Ascending aorta (tissue), 2 donors: ENCODE measurements at regions not wholly inside any gene's neighbourhood (a gene's known extent, or its start where the extent isn't known, plus 50 kb on each side); places are given as distances from the start of the nearest gene placed in this dataset.

Experiments used
- DNase-seq, 2 donors: peaks; one replicate each; pipeline ENCODE4 v3.0.0-alpha.2; 2019; ENCODE audit warnings: low spot score in 2 of 2
- H3K27ac ChIP-seq, 2 donors: fragments of 200-600 bp; sonication (generic); one replicate each; pipeline ENCODE4 v1.5.1; 2016 to 2017; ENCODE audit warnings: mild to moderate bottlenecking in 1 of 2
- H3K27me3 ChIP-seq: fragments of 200-600 bp; sonication (generic); one replicate; pipeline ENCODE4 v1.5.1; 2017
- H3K36me3 ChIP-seq, 2 donors: fragments of 200-600 bp; sonication (generic); one replicate each; pipeline ENCODE4 v1.5.1; 2016
- H3K4me1 ChIP-seq, 2 donors: fragments of 200-600 bp; sonication (generic); one replicate each; pipeline ENCODE4 v1.5.1; 2016 to 2017; ENCODE audit warnings: mild to moderate bottlenecking in 1 of 2
- H3K4me3 ChIP-seq, 2 donors: fragments of 200-600 bp; sonication (generic); one replicate each; pipeline ENCODE4 v1.5.1; 2016 to 2017; ENCODE audit warnings: mild to moderate bottlenecking in 1 of 2
- H3K9me3 ChIP-seq, 2 donors: fragments of 200-600 bp; sonication (generic); one replicate each; pipeline ENCODE4 v1.5.1; 2016
- CTCF ChIP-seq, 3 experiments: fragments of 200-600 bp in 2 of 3; fragments of 450-650 bp in 1 of 3; sonication (generic) in 2 of 3; IDR thresholded peaks; one replicate each; pipeline ENCODE4 v1.5.1; 2016 to 2019; ENCODE audit warnings: antibody characterized with exemption in 3 of 3, mild to moderate bottlenecking in 1 of 3, moderate library complexity in 1 of 3
- intact Hi-C: fragments of 100-400 bp; cut with DNase I; formaldehyde crosslinking; loops from one replicate; pipeline ENCODE4 v1.15.1; 2023

- no peaks in the 10 kb centered on the region for H3K36me3 ChIP-seq
- no peaks in the 10 kb centered on the region for H3K4me1 ChIP-seq
- TF ChIP-seq CTCF (IDR thresholded peaks at IDR 0.05) = no peak
- no peak overlapping the region for H3K27ac ChIP-seq
- peaks cover 0 to 10% of the 10 kb centered on the region in 2 donors for H3K9me3 ChIP-seq
- intact Hi-C loops = no loop called here
- DNase-seq = no peak
- no peak overlapping the region for H3K4me3 ChIP-seq
- H3K27me3 ChIP-seq = no peaks in the 10 kb centered on the region
These were observed 1199.1 kb downstream of the SI start for GRCh38 chr3:163879172-163879571.

- H3K4me1 ChIP-seq = no peaks in the 10 kb centered on the region
- intact Hi-C loops = no loop called here
- peaks cover 0 to 10% of the 10 kb centered on the region in 2 donors for H3K9me3 ChIP-seq
- H3K36me3 ChIP-seq = no peaks in the 10 kb centered on the region
- DNase-seq = no peak
- H3K4me3 ChIP-seq = no peak overlapping the region
- no peak overlapping the region for H3K27ac ChIP-seq
- no peaks in the 10 kb centered on the region for H3K27me3 ChIP-seq
- no peak for TF ChIP-seq CTCF (IDR thresholded peaks at IDR 0.05)
These were observed 1199.9 kb downstream of the SI start for GRCh38 chr3:163878396-163878795.

DNA sequence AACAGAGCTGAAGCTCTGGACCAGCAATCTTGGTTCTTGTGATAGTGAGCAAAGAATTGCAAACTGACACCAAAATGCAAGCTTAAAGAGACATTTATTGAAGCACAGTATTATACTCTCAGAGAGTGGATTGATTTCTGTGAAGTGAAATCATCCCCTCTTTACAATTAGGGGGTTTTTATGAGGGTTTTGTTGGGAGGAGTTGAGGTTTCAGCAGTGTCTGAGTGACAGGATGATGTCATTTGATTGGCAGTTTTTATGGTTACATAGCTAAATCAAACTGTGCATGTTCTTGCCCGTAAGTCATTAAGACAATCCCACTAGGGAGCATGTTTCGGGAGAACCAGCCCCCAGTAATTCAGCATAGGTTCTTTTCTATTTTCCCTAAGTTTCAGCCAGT, 1200.5 kb downstream of the SI start:
- Histone ChIP-seq H3K9me3 (peaks cover 0 to 10% of the 10 kb centered on the region in 2 donors), H3K27me3 (no peaks in the 10 kb centered on the region), H3K4me3 (no peak overlapping the region), H3K36me3 (no peaks in the 10 kb centered on the region), H3K27ac (no peak overlapping the region), H3K4me1 (no peaks in the 10 kb centered on the region)
- intact Hi-C loops = no loop called here
- TF ChIP-seq CTCF (IDR thresholded peaks at IDR 0.05) = no peak
- DNase-seq = no peak

- TF ChIP-seq CTCF (IDR thresholded peaks at IDR 0.05) = no peak
- H3K4me1 ChIP-seq = no peaks in the 10 kb centered on the region
- intact Hi-C loops = no loop called here
- DNase-seq = no peak
- no peaks in the 10 kb centered on the region for H3K36me3 ChIP-seq
- no peak overlapping the region for H3K4me3 ChIP-seq
- H3K27me3 ChIP-seq = no peaks in the 10 kb centered on the region
- no peaks in the 10 kb centered on the region for H3K9me3 ChIP-seq
- no peak overlapping the region for H3K27ac ChIP-seq
These were observed 1215.2 kb downstream of the SI start for GRCh38 chr3:163863146-163863545.

DNA sequence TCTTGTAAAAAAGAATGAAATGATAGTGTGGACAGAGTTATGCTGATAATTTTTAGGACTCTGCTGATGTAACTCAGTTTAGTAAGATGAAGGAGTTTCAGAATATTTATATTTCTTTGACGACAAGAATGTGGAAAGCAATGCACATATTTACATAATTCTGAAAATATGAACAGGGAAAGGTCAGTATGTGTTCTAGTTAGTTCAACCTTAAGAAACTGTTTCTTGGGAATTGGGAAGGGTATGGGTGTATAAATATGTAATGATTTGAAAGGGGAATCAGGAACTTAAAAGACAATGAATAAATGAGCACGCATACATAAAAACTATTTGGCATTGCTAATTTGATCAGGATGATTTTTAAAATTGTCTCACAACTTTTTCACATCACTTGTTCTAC, 1226.1 kb downstream of the SI start:
- TF ChIP-seq CTCF (IDR thresholded peaks at IDR 0.05) = no peak
- Histone ChIP-seq H3K4me3 (no peak overlapping the region), H3K27me3 (no peaks in the 10 kb centered on the region), H3K27ac (no peak overlapping the region), H3K36me3 (no peaks in the 10 kb centered on the region), H3K4me1 (no peaks in the 10 kb centered on the region), H3K9me3 (no peaks in the 10 kb centered on the region)
- intact Hi-C loops = no loop called here
- DNase-seq = no peak

DNA sequence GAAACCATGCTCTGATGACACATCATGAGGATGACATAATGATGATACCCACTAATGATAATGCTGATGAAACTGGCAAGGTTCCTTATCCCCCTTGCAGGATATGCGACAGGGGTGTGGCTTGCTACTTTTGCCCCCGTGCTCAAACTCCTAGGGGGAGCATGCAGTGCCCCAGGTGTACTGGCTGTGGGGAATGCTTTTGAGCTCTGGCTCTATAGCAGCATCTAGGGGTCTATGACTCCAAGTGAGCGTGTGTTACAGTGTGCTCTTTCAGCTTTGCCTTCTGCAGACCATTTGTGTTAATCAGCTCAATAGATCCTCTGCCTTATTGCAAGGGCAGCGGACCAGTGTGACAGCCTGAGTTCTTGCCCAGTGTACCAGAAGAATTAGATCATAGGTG, 1239.5 kb downstream of the SI start:
- intact Hi-C loops = no loop called here
- no peak overlapping the region for H3K27ac ChIP-seq
- no peak for DNase-seq
- H3K4me3 ChIP-seq = no peak overlapping the region
- no peaks in the 10 kb centered on the region for H3K4me1 ChIP-seq
- TF ChIP-seq CTCF (IDR thresholded peaks at IDR 0.05) = no peak
- no peaks in the 10 kb centered on the region for H3K9me3 ChIP-seq
- H3K27me3 ChIP-seq = no peaks in the 10 kb centered on the region
- no peaks in the 10 kb centered on the region for H3K36me3 ChIP-seq
